NCI-H1105 (cell line): ENCODE measurements at regions not wholly inside any gene's neighbourhood (a gene's known extent, or its start where the extent isn't known, plus 50 kb on each side); places are given as distances from the start of the nearest gene placed in this dataset.

Source experiments
- DNase-seq: peaks from one replicate; lab custom pipeline; 2025; lab: John Stamatoyannopoulos, UW

GRCh38 chr10:3016016-3016415 lies 51.3 kb upstream of the PFKP start:
- no peak for DNase-seq

- DNase-seq: no peak
These were observed 52.4 kb upstream of the PFKP start for GRCh38 chr10:3014968-3015367.

GRCh38 chr10:3012223-3012622 lies 55.1 kb upstream of the PFKP start:
- no peak for DNase-seq

GRCh38 chr10:3010816-3011460 lies 56.4 kb upstream of the PFKP start:
- no peak for DNase-seq

GRCh38 chr10:3010334-3010733 lies 57.0 kb upstream of the PFKP start:
- no peak for DNase-seq

- DNase-seq: no peak
These were observed 58.0 kb upstream of the PFKP start for GRCh38 chr10:3009341-3009740.

GRCh38 chr10:3008518-3009195 lies 58.7 kb upstream of the PFKP start:
- no peak for DNase-seq

- no peak for DNase-seq
These were observed 60.7 kb upstream of the PFKP start for GRCh38 chr10:3006607-3007006.

GRCh38 chr10:3006093-3006492 lies 61.3 kb upstream of the PFKP start:
- DNase-seq: no peak

GRCh38 chr10:3002304-3002703 lies 65.0 kb upstream of the PFKP start:
- DNase-seq: no peak

- DNase-seq: no peak
These were observed 67.3 kb upstream of the PFKP start for GRCh38 chr10:3000048-3000447.

- no peak for DNase-seq
These were observed 73.0 kb upstream of the PFKP start for GRCh38 chr10:2994221-2994961.

GRCh38 chr10:2993636-2994035 lies 73.7 kb upstream of the PFKP start:
- no peak for DNase-seq

GRCh38 chr10:2992401-2993198 lies 74.7 kb upstream of the PFKP start:
- no peak for DNase-seq

GRCh38 chr10:2990764-2991163 lies 76.6 kb upstream of the PFKP start:
- DNase-seq: no peak

- no peak for DNase-seq
These were observed 77.9 kb upstream of the PFKP start for GRCh38 chr10:2989292-2989947.

GRCh38 chr10:2987185-2987768 lies 80.1 kb upstream of the PFKP start:
- no peak for DNase-seq

GRCh38 chr10:2986391-2986801 lies 81.0 kb upstream of the PFKP start:
- DNase-seq: no peak

GRCh38 chr10:2985729-2986232 lies 81.6 kb upstream of the PFKP start:
- DNase-seq: no peak

- DNase-seq: no peak
These were observed 82.7 kb upstream of the PFKP start for GRCh38 chr10:2984682-2985081.

GRCh38 chr10:2982146-2982545 lies 85.2 kb upstream of the PFKP start:
- no peak for DNase-seq
